ENCODE measurements at regions not wholly inside any gene's neighbourhood (a gene's known extent, or its start where the extent isn't known, plus 50 kb on each side); places are given as distances from the start of the nearest gene placed in this dataset.
A peak's percentile ranks its signal among the peaks of the same experiment; 100 is the strongest.

GRCh38 chr2:221123396-221123795, 448.7 kb downstream of the EPHA4 start:
- intact Hi-C loops (cut with micrococcal nuclease): no loop called here
- peaks cover 7% of the 10 kb centered on the region for H3K9me3 ChIP-seq (replicated peaks)
- no peaks in the 10 kb centered on the region for H3K36me3 ChIP-seq
- H3K4me3 ChIP-seq: no peak overlapping the region
- no peak for DNase-seq
- H3K27me3 ChIP-seq (ENCODE audit: low read depth): peaks cover 24% of the 10 kb centered on the region
- TF ChIP-seq CTCF (IDR thresholded peaks at IDR 0.05; ENCODE audit: borderline replicate concordance): no peak
- peaks cover 7% of the 10 kb centered on the region for H3K4me1 ChIP-seq
- no peak overlapping the region for H3K27ac ChIP-seq (replicated peaks)

- DNase-seq: no peak
- Histone ChIP-seq H3K27ac (replicated peaks) (peak overlapping the region; percentile 28), H3K4me3 (peak overlapping the region; percentile 22), H3K4me1 (peaks cover 7% of the 10 kb centered on the region), H3K27me3 (ENCODE audit: low read depth) (peaks cover 14% of the 10 kb centered on the region), H3K9me3 (replicated peaks) (peaks cover 7% of the 10 kb centered on the region), H3K36me3 (no peaks in the 10 kb centered on the region)
- intact Hi-C loops (cut with micrococcal nuclease): no loop called here
- no peak for TF ChIP-seq CTCF (IDR thresholded peaks at IDR 0.05; ENCODE audit: borderline replicate concordance)
Measured at GRCh38 chr2:221124532-221125240, 447.4 kb downstream of the EPHA4 start.

GRCh38 chr2:221125691-221126090, 446.4 kb downstream of the EPHA4 start:
- DNase-seq: no peak
- no peak for TF ChIP-seq CTCF (IDR thresholded peaks at IDR 0.05; ENCODE audit: borderline replicate concordance)
- Histone ChIP-seq H3K9me3 (replicated peaks) (peaks cover 7% of the 10 kb centered on the region), H3K36me3 (no peaks in the 10 kb centered on the region), H3K4me3 (no peak overlapping the region), H3K27ac (replicated peaks) (no peak overlapping the region), H3K4me1 (peaks cover 7% of the 10 kb centered on the region), H3K27me3 (ENCODE audit: low read depth) (peaks cover 14% of the 10 kb centered on the region)
- intact Hi-C loops (cut with micrococcal nuclease): no loop called here

GRCh38 chr2:221129657-221130056, 442.4 kb downstream of the EPHA4 start:
- Histone ChIP-seq H3K4me3 (no peak overlapping the region), H3K4me1 (peaks cover 3% of the 10 kb centered on the region), H3K36me3 (no peaks in the 10 kb centered on the region), H3K9me3 (replicated peaks) (peaks cover 7% of the 10 kb centered on the region), H3K27ac (replicated peaks) (no peak overlapping the region), H3K27me3 (ENCODE audit: low read depth) (peaks cover 7% of the 10 kb centered on the region)
- no peak for TF ChIP-seq CTCF (IDR thresholded peaks at IDR 0.05; ENCODE audit: borderline replicate concordance)
- DNase-seq: no peak
- intact Hi-C loops (cut with micrococcal nuclease): no loop called here

- H3K4me1 ChIP-seq: peaks cover 1% of the 10 kb centered on the region
- no peak overlapping the region for H3K4me3 ChIP-seq
- intact Hi-C loops (cut with micrococcal nuclease): no loop called here
- H3K27ac ChIP-seq (replicated peaks): no peak overlapping the region
- peaks cover 7% of the 10 kb centered on the region for H3K9me3 ChIP-seq (replicated peaks)
- no peak for DNase-seq
- H3K36me3 ChIP-seq: no peaks in the 10 kb centered on the region
- peaks cover 7% of the 10 kb centered on the region for H3K27me3 ChIP-seq (ENCODE audit: low read depth)
- no peak for TF ChIP-seq CTCF (IDR thresholded peaks at IDR 0.05; ENCODE audit: borderline replicate concordance)
Measured at GRCh38 chr2:221130431-221130830, 441.7 kb downstream of the EPHA4 start.
